Peyer's patch (tissue), 4 donors: ENCODE measurements at regions not wholly inside any gene's neighbourhood (a gene's known extent, or its start where the extent isn't known, plus 50 kb on each side); places are given as distances from the start of the nearest gene placed in this dataset.

Source experiments
- POLR2A ChIP-seq, 2 donors: fragments of 450-650 bp; IDR thresholded peaks; one replicate each; pipeline ENCODE4 v1.5.1; 2017; ENCODE audit warnings: antibody characterized with exemption in 2 of 2, mild to moderate bottlenecking in 2 of 2, moderate library complexity in 2 of 2
- TF ChIP-seq, protein P1 (sequence below), 6 experiments: fragments of 450-650 bp in 4 of 6; fragments of 200-600 bp in 2 of 6; sonication (generic) in 1 of 6; IDR thresholded peaks; one replicate each; pipeline ENCODE4 v1.5.1; 2017 to 2019; ENCODE audit warnings: antibody characterized with exemption in 6 of 6, mild to moderate bottlenecking in 3 of 6, moderate library complexity in 1 of 6

GRCh38 chr7:13692548-13692947 is 296.9 kb downstream of the ETV1 start:
- TF ChIP-seq, protein P1, sequence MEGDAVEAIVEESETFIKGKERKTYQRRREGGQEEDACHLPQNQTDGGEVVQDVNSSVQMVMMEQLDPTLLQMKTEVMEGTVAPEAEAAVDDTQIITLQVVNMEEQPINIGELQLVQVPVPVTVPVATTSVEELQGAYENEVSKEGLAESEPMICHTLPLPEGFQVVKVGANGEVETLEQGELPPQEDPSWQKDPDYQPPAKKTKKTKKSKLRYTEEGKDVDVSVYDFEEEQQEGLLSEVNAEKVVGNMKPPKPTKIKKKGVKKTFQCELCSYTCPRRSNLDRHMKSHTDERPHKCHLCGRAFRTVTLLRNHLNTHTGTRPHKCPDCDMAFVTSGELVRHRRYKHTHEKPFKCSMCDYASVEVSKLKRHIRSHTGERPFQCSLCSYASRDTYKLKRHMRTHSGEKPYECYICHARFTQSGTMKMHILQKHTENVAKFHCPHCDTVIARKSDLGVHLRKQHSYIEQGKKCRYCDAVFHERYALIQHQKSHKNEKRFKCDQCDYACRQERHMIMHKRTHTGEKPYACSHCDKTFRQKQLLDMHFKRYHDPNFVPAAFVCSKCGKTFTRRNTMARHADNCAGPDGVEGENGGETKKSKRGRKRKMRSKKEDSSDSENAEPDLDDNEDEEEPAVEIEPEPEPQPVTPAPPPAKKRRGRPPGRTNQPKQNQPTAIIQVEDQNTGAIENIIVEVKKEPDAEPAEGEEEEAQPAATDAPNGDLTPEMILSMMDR (IDR thresholded peaks at IDR 0.05): no peak
- TF ChIP-seq POLR2A (IDR thresholded peaks at IDR 0.05): no peak
